Mesenchymal stem cell (in vitro differentiated cells and primary cell): ENCODE measurements at regions not wholly inside any gene's neighbourhood (a gene's known extent, or its start where the extent isn't known, plus 50 kb on each side); places are given as distances from the start of the nearest gene placed in this dataset.

Experiments used
- DNase-seq: peaks from one replicate; pipeline ENCODE4 v3.0.0-alpha.2; 2013
- H2AFZ ChIP-seq: one replicate; pipeline ENCODE4 v1.6.1; 2013; ENCODE audit warnings: low read depth, mild to moderate bottlenecking, control low read depth, inconsistent platforms, low read length, moderate library complexity
- H2AK5ac ChIP-seq: 2 replicates; pipeline ENCODE4 v1.6.1; 2013; ENCODE audit warnings: low read length, moderate library complexity, mild to moderate bottlenecking, inconsistent platforms; ENCODE audit not compliant: severe bottlenecking
- H2BK120ac ChIP-seq: one replicate; pipeline ENCODE4 v1.6.1; 2013; ENCODE audit warnings: low read depth, mild to moderate bottlenecking, inconsistent platforms, low read length, moderate library complexity
- H2BK12ac ChIP-seq, 2 experiments: one replicate each; pipeline ENCODE4 v1.6.1; 2013; ENCODE audit warnings: inconsistent platforms in 2 of 2, low read length in 2 of 2, mild to moderate bottlenecking in 2 of 2, moderate library complexity in 2 of 2, control low read depth in 1 of 2
- H2BK15ac ChIP-seq: one replicate; pipeline ENCODE4 v1.6.1; 2013; ENCODE audit warnings: mild to moderate bottlenecking, low read depth, inconsistent platforms; ENCODE audit not compliant: poor library complexity, severe bottlenecking
- H2BK5ac ChIP-seq: 2 replicates; pipeline ENCODE4 v1.6.1; 2013; ENCODE audit warnings: low read depth, mild to moderate bottlenecking, low read length, control low read depth, inconsistent platforms; ENCODE audit not compliant: poor library complexity, severe bottlenecking
- H3K14ac ChIP-seq, 2 experiments: one replicate each; pipeline ENCODE4 v1.6.1; 2013; ENCODE audit warnings: inconsistent platforms in 2 of 2, low read length in 2 of 2, control low read depth in 1 of 2, mild to moderate bottlenecking in 1 of 2, moderate library complexity in 1 of 2
- H3K18ac ChIP-seq, 2 experiments: one replicate each; pipeline ENCODE4 v1.6.1; 2013; ENCODE audit warnings: inconsistent platforms in 2 of 2, low read length in 2 of 2, control low read depth in 1 of 2, low read depth in 1 of 2, mild to moderate bottlenecking in 1 of 2
- H3K23ac ChIP-seq, 2 experiments: one replicate each; pipeline ENCODE4 v1.6.1; 2013; ENCODE audit warnings: inconsistent platforms in 2 of 2, low read length in 2 of 2, mild to moderate bottlenecking in 2 of 2, moderate library complexity in 2 of 2, control low read depth in 1 of 2
- H3K27ac ChIP-seq: 2 replicates; pipeline ENCODE4 v1.5.1; 2013; ENCODE audit warnings: mild to moderate bottlenecking, moderate library complexity, low read length, control low read depth, inconsistent platforms; ENCODE audit not compliant: poor library complexity, severe bottlenecking
- H3K27me3 ChIP-seq, 2 experiments: 2 replicates each; pipeline versions ENCODE4 v1.6.1 to v1.7.0; 2013; ENCODE audit warnings: low read length in 2 of 2, mild to moderate bottlenecking in 2 of 2, moderate library complexity in 2 of 2, control low read depth in 1 of 2, inconsistent platforms in 1 of 2; ENCODE audit not compliant: control insufficient read depth in 1 of 2, insufficient read depth in 1 of 2
- H3K36me3 ChIP-seq, 2 experiments: 2 replicates each; pipeline versions ENCODE4 v1.6.1 to v1.7.0; 2013; ENCODE audit warnings: low read length in 2 of 2, control low read depth in 1 of 2, inconsistent platforms in 1 of 2, low read depth in 1 of 2, mild to moderate bottlenecking in 1 of 2; ENCODE audit not compliant: insufficient read depth in 2 of 2, control insufficient read depth in 1 of 2
- H3K4ac ChIP-seq, 2 experiments: one replicate each; pipeline ENCODE4 v1.6.1; 2013; ENCODE audit warnings: inconsistent platforms in 2 of 2, low read length in 2 of 2, mild to moderate bottlenecking in 2 of 2, moderate library complexity in 2 of 2, control low read depth in 1 of 2, low read depth in 1 of 2
- H3K4me1 ChIP-seq: 2 replicates; pipeline ENCODE4 v1.6.1; 2013; ENCODE audit warnings: low read depth, low read length, control low read depth; ENCODE audit not compliant: control insufficient read depth, insufficient read depth
- H3K4me2 ChIP-seq: 2 replicates; pipeline ENCODE4 v1.6.1; 2013; ENCODE audit warnings: low read length, mild to moderate bottlenecking, inconsistent platforms; ENCODE audit not compliant: poor library complexity, severe bottlenecking
- H3K4me3 ChIP-seq, 2 experiments: 2 replicates each; pipeline versions ENCODE4 v1.5.1 to v1.7.0; 2013; ENCODE audit warnings: low read length in 2 of 2, mild to moderate bottlenecking in 2 of 2, control low read depth in 1 of 2, low read depth in 1 of 2; ENCODE audit not compliant: insufficient read depth in 1 of 2
- H3K79me1 ChIP-seq: replicated peaks from 2 replicates; pipeline ENCODE4 v1.6.1; 2013; ENCODE audit warnings: mild to moderate bottlenecking, control low read depth, low read length, inconsistent platforms; ENCODE audit not compliant: poor library complexity, severe bottlenecking
- H3K9ac ChIP-seq: 2 replicates; pipeline ENCODE4 v1.7.0; 2013; ENCODE audit warnings: mild to moderate bottlenecking, low read length, moderate library complexity
- H3K9me3 ChIP-seq: 2 replicates; pipeline ENCODE4 v1.7.0; 2013; ENCODE audit warnings: mild to moderate bottlenecking, low read length; ENCODE audit not compliant: control insufficient read depth
- H4K8ac ChIP-seq: one replicate; pipeline ENCODE4 v1.6.1; 2013; ENCODE audit warnings: inconsistent platforms, mild to moderate bottlenecking, low read length, moderate library complexity
- H4K91ac ChIP-seq: one replicate; pipeline ENCODE4 v1.6.1; 2013; ENCODE audit warnings: mild to moderate bottlenecking, low read length, inconsistent platforms
- WGBS: methylation state at CpG from one replicate; pipeline ENCODE4 v1.1.7; 2013; ENCODE audit warnings: mixed read lengths; 5-methylcytosine and 5-hydroxymethylcytosine counted together

- Histone ChIP-seq H4K91ac (no peak overlapping the region), H3K14ac (no peak overlapping the region), H3K4me3 (no peak overlapping the region), H3K9me3 (no peaks in the 10 kb centered on the region), H2BK120ac (no peak overlapping the region), H3K4ac (no peak overlapping the region), H3K79me1 (no peaks in the 10 kb centered on the region), H3K9ac (no peak overlapping the region), H3K36me3 (no peaks in the 10 kb centered on the region), H2BK15ac (peak overlapping the region; percentile 48), H2AFZ (no peak overlapping the region), H3K4me1 (no peaks in the 10 kb centered on the region), H3K27ac (no peak overlapping the region), H3K27me3 (peaks cover 0 to 7% of the 10 kb centered on the region in 2 experiments), H2AK5ac (no peak overlapping the region), H4K8ac (no peak overlapping the region), H3K4me2 (no peak overlapping the region), H2BK12ac (peak overlapping the region in 1 of 2 experiments; percentile 40), H3K23ac (no peak overlapping the region), H2BK5ac (no peak overlapping the region), H3K18ac (no peak overlapping the region)
- 62% methylated on average over 13 of the region's 16 CpGs for WGBS
- DNase-seq: no peak
These were observed 244.5 kb downstream of the GATA3 start for GRCh38 chr10:8298896-8299570.

DNA sequence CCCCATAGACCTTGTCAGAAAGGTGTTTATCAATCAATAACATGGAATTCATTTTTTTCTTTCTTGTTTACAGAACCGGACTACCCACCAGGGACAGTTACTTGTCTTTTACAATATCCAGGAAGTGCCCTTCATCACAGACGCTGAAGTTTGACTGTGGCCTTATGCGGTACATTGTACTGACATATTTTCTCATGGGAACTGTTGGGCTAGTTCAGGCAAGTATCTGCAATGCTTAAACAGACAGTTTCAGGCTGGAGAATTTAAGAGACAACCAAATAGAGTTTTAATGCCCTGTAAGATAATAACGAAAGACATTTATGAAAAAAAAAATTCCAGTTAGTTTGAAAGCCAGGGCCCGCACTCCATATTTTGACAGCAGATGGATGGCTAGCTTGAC is 246.4 kb downstream of the GATA3 start:
- Histone ChIP-seq H3K14ac (no peak overlapping the region), H3K4me3 (no peak overlapping the region), H2AK5ac (no peak overlapping the region), H3K79me1 (no peaks in the 10 kb centered on the region), H3K27ac (no peak overlapping the region), H3K9ac (no peak overlapping the region), H2BK12ac (no peak overlapping the region), H3K23ac (no peak overlapping the region), H2AFZ (no peak overlapping the region), H4K8ac (no peak overlapping the region), H3K36me3 (no peaks in the 10 kb centered on the region), H3K4ac (no peak overlapping the region), H3K4me1 (no peaks in the 10 kb centered on the region), H4K91ac (no peak overlapping the region), H3K27me3 (peaks cover 0 to 7% of the 10 kb centered on the region in 2 experiments), H2BK5ac (no peak overlapping the region), H3K18ac (no peak overlapping the region), H2BK15ac (no peak overlapping the region), H3K4me2 (no peak overlapping the region), H3K9me3 (no peaks in the 10 kb centered on the region), H2BK120ac (no peak overlapping the region)
- WGBS: 64% methylated on average over 5 of the region's 5 CpGs
- no peak for DNase-seq

GRCh38 chr10:8301333-8301732 is 246.8 kb downstream of the GATA3 start:
- Histone ChIP-seq H2AFZ (no peak overlapping the region), H4K91ac (no peak overlapping the region), H3K14ac (no peak overlapping the region), H3K27ac (no peak overlapping the region), H3K9me3 (no peaks in the 10 kb centered on the region), H3K4me2 (no peak overlapping the region), H2BK12ac (no peak overlapping the region), H3K79me1 (no peaks in the 10 kb centered on the region), H3K4me1 (no peaks in the 10 kb centered on the region), H2BK15ac (no peak overlapping the region), H2BK120ac (no peak overlapping the region), H3K23ac (no peak overlapping the region), H4K8ac (no peak overlapping the region), H3K9ac (no peak overlapping the region), H3K27me3 (peaks cover 0 to 7% of the 10 kb centered on the region in 2 experiments), H3K4me3 (no peak overlapping the region), H2BK5ac (no peak overlapping the region), H2AK5ac (no peak overlapping the region), H3K36me3 (no peaks in the 10 kb centered on the region), H3K18ac (no peak overlapping the region), H3K4ac (no peak overlapping the region)
- WGBS: 91% methylated on average over 2 of the region's 2 CpGs
- DNase-seq: no peak

- no peak overlapping the region for H3K23ac ChIP-seq
- DNase-seq: no peak
- H3K36me3 ChIP-seq: no peaks in the 10 kb centered on the region
- H3K4me3 ChIP-seq: no peak overlapping the region
- no peak overlapping the region for H2BK12ac ChIP-seq
- no peak overlapping the region for H2AK5ac ChIP-seq
- H3K9ac ChIP-seq: no peak overlapping the region
- peaks cover 0 to 7% of the 10 kb centered on the region in 2 experiments for H3K27me3 ChIP-seq
- H3K27ac ChIP-seq: no peak overlapping the region
- H3K4ac ChIP-seq: no peak overlapping the region
- no peak overlapping the region for H2BK15ac ChIP-seq
- no peak overlapping the region for H2BK120ac ChIP-seq
- 96% methylated on average over 4 of the region's 4 CpGs for WGBS
- H3K14ac ChIP-seq: no peak overlapping the region
- no peak overlapping the region for H4K91ac ChIP-seq
- no peaks in the 10 kb centered on the region for H3K79me1 ChIP-seq
- no peaks in the 10 kb centered on the region for H3K4me1 ChIP-seq
- no peak overlapping the region for H2AFZ ChIP-seq
- H4K8ac ChIP-seq: no peak overlapping the region
- H3K18ac ChIP-seq: no peak overlapping the region
- H3K9me3 ChIP-seq: no peaks in the 10 kb centered on the region
- H2BK5ac ChIP-seq: no peak overlapping the region
- no peak overlapping the region for H3K4me2 ChIP-seq
These were observed 247.3 kb downstream of the GATA3 start for GRCh38 chr10:8301831-8302230.
